ENCODE measurements at regions not wholly inside any gene's neighbourhood (a gene's known extent, or its start where the extent isn't known, plus 50 kb on each side); places are given as distances from the start of the nearest gene placed in this dataset.

DNA sequence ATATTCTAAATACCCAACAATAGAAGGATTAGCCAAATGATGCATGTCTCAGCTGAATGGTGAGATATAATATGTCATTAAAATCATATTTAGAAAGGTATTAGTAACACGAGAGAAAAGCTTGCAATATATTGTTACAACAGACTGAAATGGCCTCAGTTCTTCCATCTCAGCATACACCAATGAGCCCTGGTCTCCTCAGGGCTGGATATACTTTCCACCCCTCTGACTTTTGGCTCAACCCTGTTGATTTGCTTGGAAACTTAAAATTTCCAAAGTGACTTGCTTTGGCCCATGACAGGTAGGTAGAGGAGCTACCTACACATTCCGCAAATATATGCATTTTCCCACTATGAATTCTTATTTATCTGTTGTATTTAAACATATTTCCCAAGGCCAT is 908.1 kb upstream of the TMEM132C start:
- FAIRE-seq = no peak

DNA sequence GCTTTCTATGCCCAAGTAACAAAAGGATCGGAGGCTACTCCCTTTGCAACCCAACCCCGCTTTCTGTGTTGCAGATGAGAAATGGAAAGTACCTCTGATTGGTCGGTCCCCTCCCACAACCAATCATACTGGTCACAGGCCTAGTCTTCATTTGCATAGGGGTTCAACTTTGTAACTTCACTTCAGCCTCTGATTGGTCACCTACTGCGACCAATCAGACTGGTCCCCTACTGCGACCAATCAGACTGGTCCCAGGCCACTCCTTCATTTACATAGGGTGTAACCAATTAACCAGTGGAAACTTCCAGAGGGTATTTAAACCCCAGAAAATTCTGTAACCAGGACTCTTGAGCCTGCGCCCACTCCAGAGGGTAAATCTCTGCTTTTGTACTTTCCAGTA is 906.4 kb upstream of the TMEM132C start:
- FAIRE-seq = no peak

DNA sequence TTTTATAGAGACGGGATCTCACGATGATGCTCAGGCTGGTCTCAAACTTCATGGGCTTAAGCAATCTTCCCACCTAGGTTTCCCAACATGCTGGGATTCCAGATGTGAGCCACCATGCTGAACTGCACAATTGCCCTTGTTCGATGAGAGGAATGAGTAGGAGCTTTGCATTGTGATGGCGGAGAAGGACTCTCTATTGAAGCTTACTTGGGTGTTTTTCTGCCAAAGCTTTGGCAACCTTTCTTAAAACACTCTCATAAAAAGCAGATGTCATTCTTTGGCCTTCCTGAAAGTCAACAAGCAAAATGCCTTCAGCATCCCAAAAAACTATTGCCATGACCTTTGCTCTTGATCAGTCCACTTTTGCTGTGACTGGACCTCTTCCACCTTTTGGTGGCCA is 904.8 kb upstream of the TMEM132C start:
- FAIRE-seq = no peak

DNA sequence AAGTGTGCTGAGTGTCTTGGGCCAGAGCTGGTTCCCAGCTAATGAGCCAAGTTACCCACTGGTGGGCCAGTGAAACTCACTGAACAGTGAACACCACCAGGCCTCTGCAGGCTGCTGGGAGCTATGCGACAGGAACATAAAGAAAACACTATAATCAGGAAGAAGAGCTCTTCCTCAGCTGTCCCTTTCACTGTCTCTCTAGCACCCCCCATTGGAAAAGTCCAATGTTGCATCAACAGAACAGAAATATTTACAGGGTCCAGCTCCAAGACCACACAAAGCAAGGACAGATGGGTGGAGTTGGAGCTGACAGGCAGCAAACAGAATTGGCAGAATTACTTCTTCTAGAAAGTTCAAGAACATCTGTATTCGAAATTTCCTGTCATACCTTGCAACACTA is 903.6 kb upstream of the TMEM132C start:
- FAIRE-seq = no peak

DNA sequence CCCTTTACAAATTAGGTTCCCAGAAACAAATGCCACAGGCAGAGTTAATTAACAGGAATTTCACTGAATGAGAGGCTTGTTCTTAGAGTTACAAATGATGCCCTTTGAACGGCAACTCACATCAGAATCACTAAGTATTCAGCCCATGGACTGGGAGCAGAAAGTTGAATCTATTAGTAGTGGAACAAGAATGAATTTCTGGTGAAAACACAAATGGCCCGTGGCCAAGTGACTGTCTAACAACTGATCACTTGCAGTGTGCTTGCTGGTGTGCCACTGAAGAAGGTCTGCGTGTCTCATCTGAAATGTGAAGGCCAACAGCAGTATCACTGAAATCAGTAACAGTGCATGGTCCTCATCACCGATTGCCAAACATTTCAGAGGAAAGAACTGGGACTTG is 893.4 kb upstream of the TMEM132C start:
- no peak for FAIRE-seq

DNA sequence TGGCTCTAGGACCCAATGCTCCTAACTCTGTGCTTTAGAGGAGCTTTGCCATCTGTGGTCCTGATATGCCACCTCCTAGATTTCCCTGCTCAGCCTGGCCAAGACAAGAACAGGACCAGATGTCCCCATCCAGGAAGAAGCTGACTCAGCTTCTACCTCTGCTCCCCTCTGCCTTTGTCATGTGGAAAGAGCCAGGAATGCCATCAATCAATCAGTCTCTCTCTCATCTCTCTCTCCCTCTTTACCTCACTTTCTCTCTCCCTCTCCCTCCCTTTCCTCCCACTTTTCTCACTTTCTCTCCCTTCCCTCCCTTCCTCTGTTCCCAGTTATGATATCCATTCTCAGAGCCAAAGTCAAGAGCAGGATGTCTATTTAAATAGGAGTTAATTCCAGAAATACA is 892.5 kb upstream of the TMEM132C start:
- FAIRE-seq = no peak

DNA sequence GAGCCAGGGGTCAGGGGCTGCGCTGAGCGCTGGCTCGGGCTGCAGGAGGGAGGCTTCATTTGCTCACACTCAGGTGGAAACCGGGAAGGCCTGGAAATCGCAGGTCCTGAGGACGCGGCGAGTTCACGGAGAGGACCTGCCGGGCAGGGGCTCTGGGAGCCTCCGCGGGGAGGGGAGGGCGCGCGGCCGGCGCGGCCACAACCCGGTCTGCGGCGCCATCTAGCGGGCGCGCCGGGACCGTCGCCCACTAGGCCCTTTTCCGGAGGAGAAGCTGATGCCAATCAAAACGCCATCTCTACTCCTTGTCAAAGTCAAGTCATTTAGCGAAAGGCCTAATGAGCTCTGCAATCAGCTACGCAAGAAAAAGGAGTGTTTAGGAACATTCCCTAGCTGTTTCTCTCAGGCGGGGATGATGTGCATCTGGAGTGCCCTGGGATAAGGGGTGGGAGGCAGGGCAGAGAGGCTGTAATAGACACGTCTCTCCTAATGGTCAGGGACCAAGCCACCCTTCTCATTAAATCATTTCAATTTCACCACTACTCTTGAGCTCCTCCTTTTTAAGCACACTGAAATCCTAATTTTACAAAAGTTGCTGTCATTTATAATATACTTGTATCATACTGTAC is 885.8 kb upstream of the TMEM132C start:
- FAIRE-seq = no peak

DNA sequence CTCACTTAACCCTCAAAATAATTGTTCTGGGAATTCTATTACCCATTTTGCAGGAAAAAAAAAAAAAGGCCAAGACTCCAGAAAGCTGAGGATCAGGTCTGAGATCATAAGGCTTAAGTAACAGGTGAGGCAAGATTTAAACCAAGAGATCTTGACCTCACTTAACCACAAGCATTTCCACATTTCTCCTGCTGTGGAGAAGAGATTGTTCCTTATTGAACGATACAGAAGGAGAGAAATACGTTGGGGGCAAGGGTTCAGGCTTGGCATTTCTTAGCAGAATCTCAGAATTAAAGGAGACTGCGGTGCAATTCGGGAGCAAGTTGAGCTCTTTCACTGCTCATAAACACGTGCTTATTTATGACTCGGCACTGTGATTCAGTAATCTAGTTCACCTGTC is 885.3 kb upstream of the TMEM132C start:
- no peak for FAIRE-seq

DNA sequence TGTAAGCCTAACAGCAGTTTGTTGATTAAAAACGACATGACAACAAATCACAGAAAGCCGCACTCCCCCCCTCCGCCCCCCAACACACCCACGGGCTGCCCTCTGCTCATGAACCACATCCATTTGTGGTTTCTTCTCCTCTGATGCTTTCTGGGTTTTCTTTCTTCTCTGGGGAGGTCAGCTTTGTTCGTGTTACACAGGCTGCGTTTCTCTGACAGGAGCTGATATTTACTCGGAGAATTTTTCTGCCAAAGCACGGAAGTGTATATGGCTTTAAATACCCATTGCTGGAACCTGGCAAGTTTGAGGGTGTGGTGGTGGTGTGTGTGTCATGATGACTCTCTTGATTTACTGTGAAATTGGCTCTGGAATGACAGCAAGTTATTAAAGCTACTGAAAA is 883.7 kb upstream of the TMEM132C start:
- FAIRE-seq = no peak

DNA sequence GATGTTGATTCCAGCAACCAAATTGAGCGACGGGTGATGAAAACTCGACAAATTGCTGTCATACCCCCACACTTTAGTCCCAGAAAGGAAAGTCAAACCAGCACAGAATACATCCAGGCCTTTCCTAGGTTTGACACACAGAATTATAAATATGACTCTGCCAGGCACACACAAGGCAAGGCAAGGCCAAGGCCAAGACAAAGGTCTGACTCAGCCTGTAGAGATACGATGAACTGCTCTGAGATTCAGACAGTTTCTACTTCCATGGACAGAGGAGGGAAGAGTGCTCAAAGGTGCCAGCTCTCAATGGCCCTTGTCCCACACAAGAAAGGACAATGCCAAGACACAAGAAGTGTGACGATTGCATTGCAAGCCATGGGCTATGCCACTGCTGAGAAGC is 880.2 kb upstream of the TMEM132C start:
- no peak for FAIRE-seq

DNA sequence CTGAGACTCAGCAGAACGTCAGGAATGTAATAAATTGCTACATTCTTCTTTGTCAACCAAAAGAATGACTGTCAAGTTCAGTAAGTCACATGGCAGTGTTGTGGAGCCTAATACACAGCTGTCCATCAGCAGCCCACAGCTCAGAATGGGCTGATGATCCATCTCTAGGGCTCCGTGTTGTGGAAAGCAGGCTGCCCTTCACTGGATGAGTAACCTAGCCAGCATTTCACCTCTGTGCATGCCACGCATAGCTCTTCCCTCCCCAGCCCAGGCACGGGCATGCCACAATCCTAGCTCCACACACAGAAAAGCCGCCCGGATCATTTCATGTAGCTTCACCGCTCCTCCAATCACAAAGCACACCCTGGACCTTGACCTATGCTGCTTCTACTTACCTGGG is 878.0 kb upstream of the TMEM132C start:
- no peak for FAIRE-seq

DNA sequence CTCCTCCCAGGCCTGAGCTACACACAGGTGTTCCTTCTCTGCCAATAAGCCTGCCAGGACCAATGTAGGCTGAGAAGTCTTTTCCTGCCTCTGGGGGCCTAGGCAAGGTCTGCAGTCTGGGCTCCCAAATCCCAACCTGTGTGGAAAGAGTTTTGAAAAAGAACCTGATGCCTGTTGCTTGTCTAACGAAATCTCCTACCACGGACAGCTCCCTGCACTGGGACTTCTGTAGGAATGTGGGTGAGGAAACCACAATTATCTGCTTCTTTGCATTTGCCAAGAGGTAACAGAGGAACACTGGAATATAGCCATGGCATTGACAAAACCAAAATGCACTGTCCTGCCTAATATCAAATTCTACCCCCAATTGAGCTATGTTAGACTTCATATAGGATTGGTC is 877.0 kb upstream of the TMEM132C start:
- FAIRE-seq = no peak

DNA sequence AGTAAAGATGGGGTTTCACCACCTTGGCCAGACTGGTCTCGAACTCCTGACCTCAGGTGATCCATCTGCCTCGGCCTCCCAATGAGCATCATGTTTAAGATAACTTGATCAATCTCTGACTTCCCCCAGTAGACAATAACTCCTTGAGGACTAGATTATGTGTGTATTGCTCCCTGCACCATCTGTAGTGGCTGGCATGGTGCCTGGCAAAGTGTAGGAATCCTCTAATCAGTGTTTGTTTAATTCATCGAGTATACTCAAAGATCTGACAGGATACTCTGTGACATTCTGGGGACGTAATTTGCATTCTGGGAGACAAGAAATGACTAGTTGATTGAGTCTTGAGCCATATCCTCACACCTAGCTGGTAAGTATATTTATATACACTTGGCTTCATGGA is 873.5 kb upstream of the TMEM132C start:
- no peak for FAIRE-seq

DNA sequence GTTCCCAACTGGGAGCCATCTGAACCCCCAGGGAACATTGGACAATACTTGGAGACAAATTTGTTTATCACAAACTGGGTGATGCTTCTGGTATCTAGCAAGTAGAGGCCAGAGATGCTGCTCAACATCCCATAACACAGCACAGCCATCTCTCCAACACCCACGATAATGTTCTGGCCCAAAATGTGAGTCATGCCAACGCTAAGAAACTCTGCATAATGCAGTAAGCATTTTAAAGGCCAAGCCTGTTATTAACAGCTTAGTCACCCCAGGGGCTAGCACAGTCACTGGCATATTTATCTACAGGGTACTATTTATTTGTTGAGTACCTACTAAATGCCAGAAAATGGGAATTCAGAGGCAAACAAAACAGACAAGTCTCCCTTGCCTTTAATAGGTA is 873.1 kb upstream of the TMEM132C start:
- FAIRE-seq = no peak

DNA sequence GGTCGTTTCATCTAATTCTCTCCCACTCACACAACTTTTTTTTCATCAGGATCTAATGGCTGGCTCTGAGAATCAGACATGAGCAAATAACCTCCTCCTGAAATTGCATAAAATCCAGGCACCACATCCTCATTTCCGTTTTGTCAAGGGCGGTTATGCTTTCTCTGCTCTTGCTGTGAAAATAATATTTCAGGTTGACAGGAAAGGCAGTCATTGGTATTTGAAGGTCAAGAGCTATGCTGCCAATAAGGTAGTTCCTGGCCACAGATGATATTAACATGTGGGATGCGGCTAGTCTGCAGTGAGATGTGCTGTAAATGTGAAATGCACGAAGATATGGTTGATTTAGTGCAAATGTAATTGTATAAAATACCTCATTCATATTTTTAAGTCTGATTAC is 870.2 kb upstream of the TMEM132C start:
- FAIRE-seq = no peak

DNA sequence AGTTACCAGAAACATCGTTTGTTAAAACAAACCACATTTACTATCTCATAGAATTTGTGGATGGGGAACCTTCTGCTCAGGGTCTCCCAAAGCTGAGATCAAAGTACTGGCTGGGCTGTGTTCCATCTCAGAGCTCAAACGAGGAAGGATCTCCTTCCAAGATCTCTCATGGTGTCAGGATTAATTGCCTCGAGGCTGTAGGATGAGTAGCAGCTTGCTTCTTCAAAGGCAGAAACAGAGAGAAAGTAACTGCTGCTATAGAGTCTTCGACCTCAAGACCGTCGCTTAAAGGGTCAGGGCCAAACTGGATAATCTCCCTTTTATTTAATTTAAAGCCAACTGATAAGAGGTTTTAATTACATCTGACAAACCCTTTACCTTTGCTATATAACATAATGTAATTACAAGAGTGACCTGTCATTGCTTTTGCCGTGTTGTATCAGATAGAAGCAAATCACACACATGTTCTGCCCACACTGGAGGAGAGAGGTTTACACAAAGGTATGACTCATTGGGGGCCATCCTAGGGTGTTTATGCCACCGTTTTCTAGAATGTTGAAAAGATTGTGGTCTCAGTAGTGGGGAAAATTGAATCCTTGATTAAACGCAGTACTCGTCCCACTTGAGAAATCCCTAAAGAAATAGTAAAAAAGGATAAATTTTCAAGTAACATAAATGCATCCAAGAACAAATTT is 868.8 kb upstream of the TMEM132C start:
- FAIRE-seq = no peak

DNA sequence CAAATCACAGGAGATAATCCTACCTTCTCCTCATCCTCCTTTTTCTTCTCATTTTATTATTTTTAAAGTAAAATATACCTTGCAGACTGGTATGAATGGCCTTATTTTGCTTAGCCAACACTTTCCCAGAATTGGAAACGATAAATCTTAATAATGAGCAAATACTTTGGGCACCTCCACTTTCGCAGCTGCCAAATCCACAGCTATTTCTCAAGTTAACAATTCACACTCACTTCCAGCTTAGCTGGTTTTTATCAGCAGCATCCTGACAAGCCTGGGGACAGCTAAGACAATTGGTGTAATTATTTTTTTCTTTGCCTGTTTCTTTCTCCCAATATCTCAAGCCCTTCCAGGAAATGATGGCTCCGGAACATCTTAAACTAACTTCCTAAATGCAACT is 867.5 kb upstream of the TMEM132C start:
- no peak for FAIRE-seq

DNA sequence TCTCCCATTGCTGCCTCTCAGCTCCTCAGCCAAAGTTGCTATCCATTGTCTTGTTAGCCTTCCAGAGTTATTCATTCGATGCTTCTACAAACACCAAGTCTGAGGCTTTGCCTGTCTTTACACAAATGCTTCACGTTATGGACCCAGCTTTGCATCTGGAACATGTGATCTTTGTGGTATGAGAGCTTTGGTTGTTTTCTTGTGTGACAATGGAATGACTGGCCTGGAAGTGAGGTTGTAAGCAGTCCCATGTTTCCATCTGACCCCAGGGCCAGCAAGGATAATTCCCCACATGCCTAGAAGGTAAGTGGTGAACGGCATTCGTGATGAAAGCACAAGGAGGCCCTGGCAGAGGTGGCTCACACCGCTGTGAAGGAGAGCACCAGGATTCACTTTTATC is 866.7 kb upstream of the TMEM132C start:
- no peak for FAIRE-seq

DNA sequence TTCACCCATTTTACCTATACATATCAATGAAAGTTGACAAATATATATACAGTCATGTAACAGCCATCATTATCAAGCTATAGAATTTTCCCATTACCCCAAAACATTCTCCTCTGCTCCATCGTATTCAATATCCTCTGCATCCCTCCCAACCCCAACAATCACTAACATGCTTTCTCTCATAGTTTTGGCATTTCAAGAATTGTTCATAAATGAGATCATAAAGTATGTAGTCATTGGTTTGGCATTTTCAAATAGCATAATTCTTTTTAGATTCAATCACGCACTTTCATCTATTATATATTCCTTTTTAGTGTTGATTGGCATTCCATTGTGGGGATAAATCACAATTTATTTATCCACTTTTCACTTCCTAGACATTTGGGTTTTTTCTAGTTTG is 866.0 kb upstream of the TMEM132C start:
- no peak for FAIRE-seq

DNA sequence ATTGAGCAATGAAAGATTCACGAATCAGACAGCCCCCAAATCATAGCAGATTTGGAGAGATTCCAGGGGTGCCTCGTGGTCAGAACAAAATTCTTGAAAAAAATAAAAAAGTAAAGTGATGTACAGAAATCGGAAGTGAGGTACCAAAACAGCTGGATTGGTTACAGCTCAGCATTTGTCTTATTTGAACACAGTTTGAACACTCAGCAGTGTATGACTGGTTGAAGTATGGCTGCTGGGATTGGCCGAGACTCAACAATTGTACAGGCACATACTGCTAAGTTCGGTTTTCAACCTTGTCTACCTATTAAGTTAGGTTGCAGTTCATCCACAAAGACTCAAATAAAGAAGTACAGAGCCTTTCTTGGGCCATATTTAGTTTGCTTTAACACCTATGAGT is 865.4 kb upstream of the TMEM132C start:
- FAIRE-seq = no peak

DNA sequence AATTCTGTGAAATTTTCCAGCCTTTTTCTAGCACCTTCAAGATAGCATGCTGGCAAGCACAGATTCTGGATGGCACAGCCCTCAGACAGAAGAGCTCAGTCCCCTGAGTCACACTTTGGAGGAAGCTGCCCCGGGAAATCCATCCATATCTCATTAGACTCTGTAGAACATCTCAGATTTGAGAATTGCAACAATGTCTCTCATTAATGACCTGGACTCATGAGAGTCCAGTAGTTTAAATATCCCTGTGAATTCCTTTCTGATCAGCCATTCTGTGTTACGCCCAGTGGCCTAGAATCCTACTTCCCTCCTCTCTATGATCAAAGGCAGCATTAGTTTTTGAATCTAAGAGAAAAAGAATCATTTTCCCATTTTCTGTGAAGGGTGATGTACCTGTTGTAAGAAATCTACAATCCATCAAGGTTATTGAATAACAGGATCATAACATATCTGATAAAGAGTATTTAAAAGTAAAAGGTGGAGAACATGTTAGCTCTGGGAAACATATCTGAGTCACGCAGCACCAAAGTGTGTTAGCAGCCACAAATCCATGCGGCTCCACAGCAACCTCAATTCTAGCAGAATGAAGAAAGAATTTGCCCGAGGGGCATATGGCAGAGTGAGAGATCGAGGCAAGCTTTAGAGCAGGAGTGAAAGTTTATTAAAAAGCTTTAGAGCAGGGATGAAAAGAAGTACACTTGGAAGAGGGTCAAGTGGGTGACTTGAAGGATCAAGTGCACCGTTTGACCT is 855.6 kb upstream of the TMEM132C start:
- no peak for FAIRE-seq

DNA sequence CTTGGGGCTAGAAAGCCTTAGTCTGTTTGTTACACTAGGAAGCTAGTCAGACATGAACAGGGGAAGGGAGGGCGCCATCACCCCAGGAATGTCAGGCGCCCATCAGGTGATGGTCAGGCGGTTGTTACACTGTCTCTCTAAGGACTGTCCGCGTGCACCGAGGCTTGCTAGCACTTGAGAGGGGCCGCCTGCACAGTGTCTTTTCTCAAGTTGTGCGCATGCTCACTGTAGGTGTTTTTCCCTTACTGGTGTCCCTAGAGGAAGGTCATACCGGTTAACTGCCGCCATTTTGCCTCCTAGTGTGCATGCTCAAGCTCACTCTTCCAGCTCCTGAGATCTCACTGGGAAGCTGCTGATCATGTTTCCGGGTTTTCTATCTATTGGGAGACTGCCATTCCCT is 855.0 kb upstream of the TMEM132C start:
- FAIRE-seq = no peak

DNA sequence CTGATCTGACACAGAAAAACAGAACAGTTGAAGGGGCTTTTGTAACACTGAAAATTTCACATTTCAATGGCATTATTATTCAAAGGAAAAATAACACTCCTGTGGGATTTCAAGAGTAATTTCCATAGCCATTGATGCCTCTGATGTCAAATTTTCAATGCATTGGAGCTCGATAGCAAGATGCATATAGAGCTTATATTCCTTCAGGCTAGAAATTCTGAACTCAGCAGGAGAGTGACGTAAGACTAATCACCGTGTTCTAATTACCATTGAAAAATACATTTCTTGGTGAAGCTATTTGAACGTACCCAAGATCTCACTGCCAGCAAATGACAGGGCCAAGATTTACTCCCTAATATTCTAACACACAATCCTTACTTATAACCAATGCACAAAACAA is 854.1 kb upstream of the TMEM132C start:
- FAIRE-seq = no peak

DNA sequence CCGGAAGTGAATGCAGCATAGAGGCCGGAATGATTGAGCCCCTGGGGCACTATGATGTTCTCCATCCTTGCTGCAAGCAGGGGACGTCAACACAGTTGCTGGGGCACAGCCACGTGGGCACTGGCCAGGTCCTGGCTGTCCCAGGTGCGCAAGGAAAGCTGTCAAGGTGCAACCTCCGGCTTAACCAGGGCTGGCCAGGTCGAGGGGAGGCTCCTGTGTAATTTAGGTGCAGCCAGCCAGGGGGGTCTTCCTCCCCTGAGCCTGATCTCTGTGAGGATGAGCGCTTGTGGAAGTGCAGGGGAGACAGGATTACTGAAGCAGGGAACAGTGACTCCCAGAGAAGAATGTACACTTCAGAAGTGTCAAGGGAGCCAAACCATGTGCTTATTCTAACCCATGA is 852.8 kb upstream of the TMEM132C start:
- FAIRE-seq = no peak

DNA sequence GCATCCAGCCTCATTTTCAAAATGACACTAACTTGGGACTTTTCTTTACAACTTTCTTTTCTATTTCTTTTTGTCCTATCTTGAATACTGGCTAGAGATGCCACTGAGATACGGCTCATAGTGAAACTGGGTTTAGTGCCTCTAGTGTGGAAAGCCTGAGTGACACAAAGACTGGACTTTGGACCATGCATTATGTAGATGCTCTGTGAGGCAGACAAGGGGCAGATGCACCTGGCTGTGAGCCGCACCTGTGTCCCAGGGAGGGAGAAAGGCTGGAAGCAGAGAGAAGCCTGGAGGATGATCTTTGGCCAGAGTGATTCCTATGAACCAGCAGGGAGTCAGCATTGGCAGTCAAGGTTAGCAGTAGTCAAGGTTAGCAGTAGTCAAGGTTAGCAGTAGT is 852.3 kb upstream of the TMEM132C start:
- no peak for FAIRE-seq
